Psoas muscle (tissue), 7 donors: ENCODE measurements at regions not wholly inside any gene's neighbourhood (a gene's known extent, or its start where the extent isn't known, plus 50 kb on each side); places are given as distances from the start of the nearest gene placed in this dataset.

Experiments used
- ATAC-seq, 4 donors: fragments of 200-7000 bp; cut with Tn5 transposase; one replicate each; pipeline ENCODE4 v1.9.1; 2020; ENCODE audit warnings: moderate library complexity in 3 of 4, mild to moderate bottlenecking in 2 of 4
- DNase-seq, 2 donors: peaks; one replicate each; pipeline ENCODE4 v3.0.0-alpha.2; 2020
- H3K27ac ChIP-seq: fragments of 200-600 bp; one replicate; pipeline ENCODE4 v1.8.0; 2022
- H3K27me3 ChIP-seq, 3 donors: fragments of 200-600 bp in 1 of 3; one replicate each; pipeline versions ENCODE4 v1.6.1 to v1.8.0; 2013 to 2022; ENCODE audit warnings: low read length in 2 of 3, mild to moderate bottlenecking in 2 of 3, moderate library complexity in 1 of 3; ENCODE audit not compliant: insufficient read depth in 3 of 3
- H3K36me3 ChIP-seq, 2 donors: fragments of 200-600 bp in 1 of 2; one replicate each; pipeline versions ENCODE4 v1.6.1 to v1.8.0; 2013 to 2022; ENCODE audit warnings: low read depth in 1 of 2, mild to moderate bottlenecking in 1 of 2, moderate library complexity in 1 of 2; ENCODE audit not compliant: insufficient read depth in 1 of 2
- H3K4me1 ChIP-seq: fragments of 200-600 bp; one replicate; pipeline ENCODE4 v1.8.0; 2022
- H3K4me3 ChIP-seq: fragments of 200-600 bp; one replicate; pipeline ENCODE4 v1.8.0; 2022; ENCODE audit warnings: mild to moderate bottlenecking
- H3K9me3 ChIP-seq: fragments of 200-600 bp; one replicate; pipeline ENCODE4 v1.8.0; 2022
- WGBS, 3 donors: extraction: QIAGEN DNeasy Blood & Tissue Kit; methylation state at CpG; one replicate each; pipeline versions ENCODE4 v1.1.6 to v1.1.7; 2013; 5-methylcytosine and 5-hydroxymethylcytosine counted together
- intact Hi-C, 2 donors: fragments of 100-400 bp; cut with DNase I; formaldehyde crosslinking; loops; one replicate each; pipeline versions ENCODE4 v1.11.0 to v1.14.2; 2022
- TF ChIP-seq, protein P1 (sequence below): fragments of 200-600 bp; IDR thresholded peaks from one replicate; pipeline ENCODE4 v1.8.0; 2022; ENCODE audit warnings: antibody characterized with exemption
- donor health status: healthy with polysubstance abuse.
- donor health status: DM: no; HTN: no; CAD: no; lungs with moderate emphysema.
- donor health status: Bipolar disorder and iron deficiency.
- donor health status: healthy.
- donor health status: DM: yes; HTN: yes; CAD: no.
- donor health status: DM: no; HTN: no; CAD: no.
- donor health status: DM: yes; HTN: yes; CAD: no.

DNA sequence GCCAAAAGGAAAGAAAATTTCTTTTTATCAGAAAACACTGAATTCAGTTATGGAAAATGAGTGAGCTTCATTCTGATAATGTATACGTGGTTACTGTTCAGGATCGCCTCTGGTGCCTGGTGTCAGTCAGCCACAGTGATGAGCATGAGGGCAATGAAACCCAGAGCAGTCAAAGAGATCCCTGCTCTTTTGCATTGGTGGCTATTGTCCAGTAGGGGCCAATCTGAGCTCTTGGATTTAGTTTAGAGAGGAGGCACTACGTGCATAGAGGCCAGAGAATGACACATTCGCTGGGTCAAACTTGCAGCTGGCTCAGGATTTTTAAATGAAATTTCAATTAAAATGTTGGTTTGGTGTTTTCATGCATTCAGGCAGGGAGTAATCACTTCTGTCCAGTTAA is 522.9 kb downstream of the TMEM182 start:
- TF ChIP-seq, protein P1, sequence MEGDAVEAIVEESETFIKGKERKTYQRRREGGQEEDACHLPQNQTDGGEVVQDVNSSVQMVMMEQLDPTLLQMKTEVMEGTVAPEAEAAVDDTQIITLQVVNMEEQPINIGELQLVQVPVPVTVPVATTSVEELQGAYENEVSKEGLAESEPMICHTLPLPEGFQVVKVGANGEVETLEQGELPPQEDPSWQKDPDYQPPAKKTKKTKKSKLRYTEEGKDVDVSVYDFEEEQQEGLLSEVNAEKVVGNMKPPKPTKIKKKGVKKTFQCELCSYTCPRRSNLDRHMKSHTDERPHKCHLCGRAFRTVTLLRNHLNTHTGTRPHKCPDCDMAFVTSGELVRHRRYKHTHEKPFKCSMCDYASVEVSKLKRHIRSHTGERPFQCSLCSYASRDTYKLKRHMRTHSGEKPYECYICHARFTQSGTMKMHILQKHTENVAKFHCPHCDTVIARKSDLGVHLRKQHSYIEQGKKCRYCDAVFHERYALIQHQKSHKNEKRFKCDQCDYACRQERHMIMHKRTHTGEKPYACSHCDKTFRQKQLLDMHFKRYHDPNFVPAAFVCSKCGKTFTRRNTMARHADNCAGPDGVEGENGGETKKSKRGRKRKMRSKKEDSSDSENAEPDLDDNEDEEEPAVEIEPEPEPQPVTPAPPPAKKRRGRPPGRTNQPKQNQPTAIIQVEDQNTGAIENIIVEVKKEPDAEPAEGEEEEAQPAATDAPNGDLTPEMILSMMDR: no peak
- Histone ChIP-seq H3K27me3 (no peaks in the 10 kb centered on the region), H3K9me3 (no peaks in the 10 kb centered on the region), H3K27ac (no peak overlapping the region), H3K4me1 (no peaks in the 10 kb centered on the region), H3K36me3 (no peaks in the 10 kb centered on the region), H3K4me3 (no peak overlapping the region)
- DNase-seq: no peak
- intact Hi-C loops: no loop called here
- ATAC-seq: no peak
- 62 to 69% (median 66%) methylated on average over 4 of the region's 4 CpGs for WGBS, 3 donors

GRCh38 chr2:103285354-103285753 is 523.5 kb downstream of the TMEM182 start:
- ATAC-seq (no peak), DNase-seq (no peak)
- Histone ChIP-seq H3K9me3 (no peaks in the 10 kb centered on the region), H3K4me3 (no peak overlapping the region), H3K36me3 (no peaks in the 10 kb centered on the region), H3K27me3 (no peaks in the 10 kb centered on the region), H3K4me1 (no peaks in the 10 kb centered on the region), H3K27ac (no peak overlapping the region)
- TF ChIP-seq, protein P1: no peak
- 53 to 60% (median 58%) methylated on average over 3 of the region's 3 CpGs for WGBS, 3 donors
- intact Hi-C loops: no loop called here

DNA sequence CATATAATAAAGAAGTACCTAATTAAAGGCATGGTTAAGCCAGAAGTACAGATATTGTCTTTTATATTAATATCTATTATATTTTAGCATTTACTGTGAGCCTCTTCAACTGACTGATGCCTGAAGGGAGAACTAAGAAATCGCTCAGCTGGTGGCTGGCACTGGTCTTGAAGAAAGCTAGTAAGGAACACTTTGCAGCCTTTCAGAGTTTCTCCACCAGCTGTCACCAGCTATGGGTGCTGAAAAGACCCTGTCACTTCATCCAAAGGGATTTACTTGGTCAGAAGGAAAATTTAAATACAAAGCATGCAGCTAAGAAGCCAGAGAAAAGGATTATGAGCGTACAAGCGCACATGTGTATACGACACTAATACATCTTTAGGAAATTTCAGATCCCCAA is 525.9 kb downstream of the TMEM182 start:
- TF ChIP-seq, protein P1: no peak
- intact Hi-C loops: no loop called here
- H3K27me3 ChIP-seq: no peaks in the 10 kb centered on the region

DNA sequence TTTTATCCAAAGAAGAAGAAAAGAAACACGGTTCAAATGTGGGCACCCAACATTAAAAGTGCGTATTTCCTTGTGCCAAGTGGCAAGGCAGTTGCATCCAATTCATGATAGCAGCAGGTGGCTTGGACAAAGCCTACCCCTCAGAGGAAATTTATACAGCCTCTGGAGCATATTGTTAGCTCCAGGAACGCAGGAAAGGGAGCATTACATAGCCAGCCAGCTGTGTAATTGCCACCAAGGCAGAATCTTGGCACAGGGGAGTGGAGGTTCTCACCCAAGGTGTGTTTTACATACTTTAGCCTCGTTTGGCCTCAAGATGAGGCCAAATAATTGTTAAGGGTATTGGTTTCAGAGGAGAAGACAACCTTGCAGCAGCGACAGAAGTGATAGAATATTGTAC is 526.9 kb downstream of the TMEM182 start:
- intact Hi-C loops: no loop called here
- no peak for DNase-seq
- TF ChIP-seq, protein P1: no peak
- no peak overlapping the region for H3K27ac ChIP-seq
- no peaks in the 10 kb centered on the region for H3K36me3 ChIP-seq
- no peaks in the 10 kb centered on the region for H3K9me3 ChIP-seq
- no peaks in the 10 kb centered on the region for H3K4me1 ChIP-seq
- ATAC-seq: no peak
- no peak overlapping the region for H3K4me3 ChIP-seq
- WGBS, 3 donors: 29 to 34% (median 34%) methylated on average over 5 of the region's 5 CpGs
- peaks cover 0 to 4% (median 0%) of the 10 kb centered on the region in 3 donors for H3K27me3 ChIP-seq

More for the DNA sequence above, 525.9 kb downstream of the TMEM182 start:
- 55 to 65% (median 59%) methylated on average over 4 of the region's 4 CpGs for WGBS, 3 donors
- Histone ChIP-seq H3K9me3 (no peaks in the 10 kb centered on the region), H3K4me1 (no peaks in the 10 kb centered on the region), H3K27ac (no peak overlapping the region), H3K36me3 (no peaks in the 10 kb centered on the region), H3K4me3 (no peak overlapping the region)
- ATAC-seq: no peak
- no peak for DNase-seq

GRCh38 chr2:103289105-103289725 is 527.4 kb downstream of the TMEM182 start:
- H3K4me1 ChIP-seq: no peaks in the 10 kb centered on the region
- no peak overlapping the region for H3K4me3 ChIP-seq
- 30 to 39% (median 32%) methylated on average over 5 of the region's 5 CpGs for WGBS, 3 donors
- peaks cover 0 to 4% (median 0%) of the 10 kb centered on the region in 3 donors for H3K27me3 ChIP-seq
- no peak overlapping the region for H3K27ac ChIP-seq
- no peaks in the 10 kb centered on the region for H3K36me3 ChIP-seq
- ATAC-seq: no peak
- no peaks in the 10 kb centered on the region for H3K9me3 ChIP-seq
- intact Hi-C loops: no loop called here
- TF ChIP-seq, protein P1: no peak
- no peak for DNase-seq
